H1 (cell line): ENCODE measurements at regions not wholly inside any gene's neighbourhood (a gene's known extent, or its start where the extent isn't known, plus 50 kb on each side); places are given as distances from the start of the nearest gene placed in this dataset.

Experiments
- CTCF ChIA-PET: fragments of 300-600 bp; sonication (Branson Sonifier 250); formaldehyde crosslinking; loops from one replicate; lab custom pipeline; 2021; ENCODE audit not compliant: partially characterized antibody; lab: Charles Lee
- POLR2A ChIA-PET: fragments of 300-600 bp; sonication (Branson Sonifier 250); formaldehyde crosslinking; loops from one replicate; lab custom pipeline; 2021; ENCODE audit warnings: inconsistent platforms; ENCODE audit not compliant: partially characterized antibody; lab: Charles Lee
- DNase-seq, 2 experiments: peaks; one replicate each; pipeline versions ENCODE4 v3.0.0 to v3.0.0-alpha.2; 2010 to 2022; ENCODE audit warnings: low spot score in 2 of 2, low read depth in 1 of 2, mixed read lengths in 1 of 2
- FAIRE-seq: peaks from 2 replicates; lab custom pipeline; 2011; peaks lifted over from hg19 to GRCh38; lab: Jason Lieb, UNC
- H2AFZ ChIP-seq: 2 replicates; pipeline ENCODE4 v1.8.1; 2012; ENCODE audit warnings: low read length, inconsistent platforms
- H2AK5ac ChIP-seq: 2 replicates; pipeline ENCODE4 v1.6.1; 2013; ENCODE audit warnings: low read depth, low read length
- H2BK120ac ChIP-seq: replicated peaks from 2 replicates; pipeline ENCODE3; 2013; ENCODE audit warnings: low read depth, low read length, inconsistent platforms
- H2BK12ac ChIP-seq: 2 replicates; pipeline ENCODE4 v1.6.1; 2013; ENCODE audit warnings: low read depth, low read length
- H2BK15ac ChIP-seq: 2 replicates; pipeline ENCODE4 v1.6.1; 2013; ENCODE audit warnings: low read length
- H2BK20ac ChIP-seq: 2 replicates; pipeline ENCODE4 v1.6.1; 2013; ENCODE audit warnings: low read length
- H2BK5ac ChIP-seq: 2 replicates; pipeline ENCODE4 v1.6.1; 2013; ENCODE audit warnings: low read depth, low read length
- H3K14ac ChIP-seq: 2 replicates; pipeline ENCODE4 v1.6.1; 2013; ENCODE audit warnings: inconsistent platforms; ENCODE audit not compliant: insufficient read length
- H3K18ac ChIP-seq: 2 replicates; pipeline ENCODE4 v1.6.1; 2013; ENCODE audit warnings: low read length; ENCODE audit errors: extremely low read depth
- H3K23ac ChIP-seq: 2 replicates; pipeline ENCODE4 v1.6.1; 2013; ENCODE audit warnings: inconsistent platforms; ENCODE audit not compliant: insufficient read length
- H3K23me2 ChIP-seq: 2 replicates; pipeline ENCODE4 v1.6.1; 2013; ENCODE audit warnings: low read depth, low read length
- H3K27ac ChIP-seq: 2 replicates; pipeline ENCODE4 v1.6.1; 2011; ENCODE audit warnings: low read depth, low read length, inconsistent platforms
- H3K27me3 ChIP-seq, 4 experiments: replicated peaks in 1 of 4; 1 replicate in 1 of 4; 2 replicates in 3 of 4; pipeline versions ENCODE4 v1.6.1 to v1.8.1; 2011 to 2013; ENCODE audit warnings: low read length in 3 of 4, mild to moderate bottlenecking in 3 of 4, inconsistent platforms in 2 of 4, mixed read lengths in 2 of 4, moderate library complexity in 1 of 4; ENCODE audit not compliant: control insufficient read depth in 3 of 4, insufficient read depth in 3 of 4; ENCODE audit errors: extremely low read depth in 1 of 4
- H3K36me3 ChIP-seq, 4 experiments: 2 replicates each; pipeline versions ENCODE4 v1.6.1 to v1.8.1; 2011 to 2013; ENCODE audit warnings: mild to moderate bottlenecking in 4 of 4, low read length in 3 of 4, moderate library complexity in 2 of 4, control low read depth in 1 of 4, inconsistent platforms in 1 of 4; ENCODE audit not compliant: insufficient read depth in 4 of 4, control insufficient read depth in 2 of 4
- H3K4ac ChIP-seq: replicated peaks from 2 replicates; pipeline ENCODE3; 2013; ENCODE audit warnings: low read length, low read depth, mixed read lengths, inconsistent platforms; ENCODE audit not compliant: insufficient read length
- H3K4me1 ChIP-seq, 4 experiments: replicated peaks in 1 of 4; 1 replicate in 1 of 4; 2 replicates in 3 of 4; pipeline versions ENCODE4 v1.6.1 to v1.8.1; 2011 to 2013; ENCODE audit warnings: low read length in 3 of 4, inconsistent platforms in 2 of 4, mixed read lengths in 1 of 4; ENCODE audit not compliant: insufficient read depth in 4 of 4, control insufficient read depth in 3 of 4
- H3K4me2 ChIP-seq, 2 experiments: 2 replicates each; pipeline versions ENCODE4 v1.6.1 to v1.8.1; 2011 to 2013; ENCODE audit warnings: low read depth in 2 of 2, low read length in 2 of 2, control low read depth in 1 of 2, inconsistent platforms in 1 of 2, mild to moderate bottlenecking in 1 of 2; ENCODE audit not compliant: insufficient read depth in 1 of 2
- H3K4me3 ChIP-seq, 4 experiments: fragments of 200-600, 300-600 bp in 1 of 4; sonication (generic), shearing (Covaris generic), sonication (Bioruptor Twin) in 1 of 4; 2 replicates each; pipeline versions ENCODE4 v1.5.1 to v1.8.1; 2011 to 2016; ENCODE audit warnings: low read length in 4 of 4, low read depth in 3 of 4, control low read depth in 2 of 4, inconsistent platforms in 2 of 4, mild to moderate bottlenecking in 2 of 4, mixed read lengths in 1 of 4, moderate library complexity in 1 of 4; ENCODE audit not compliant: insufficient read depth in 2 of 4; ENCODE audit errors: extremely low read depth in 1 of 4
- H3K56ac ChIP-seq: replicated peaks from 2 replicates; pipeline ENCODE3; 2013; ENCODE audit warnings: low read depth, mild to moderate bottlenecking, mixed read lengths, low read length, inconsistent platforms; ENCODE audit not compliant: insufficient read length
- H3K79me1 ChIP-seq: 2 replicates; pipeline ENCODE4 v1.6.1; 2013; ENCODE audit warnings: low read depth, low read length, control low read depth
- H3K79me2 ChIP-seq, 2 experiments: 2 replicates each; pipeline versions ENCODE4 v1.6.1 to v1.8.1; 2012 to 2013; ENCODE audit warnings: low read length in 2 of 2, mild to moderate bottlenecking in 2 of 2, inconsistent platforms in 1 of 2; ENCODE audit not compliant: insufficient read depth in 2 of 2, control insufficient read depth in 1 of 2
- H3K9ac ChIP-seq, 4 experiments: replicated peaks in 1 of 4; 1 replicate in 1 of 4; 2 replicates in 3 of 4; pipeline versions ENCODE4 v1.6.1 to v1.8.1; 2011 to 2013; ENCODE audit warnings: low read depth in 3 of 4, low read length in 3 of 4, control low read depth in 2 of 4, mild to moderate bottlenecking in 2 of 4, moderate library complexity in 2 of 4, inconsistent platforms in 1 of 4; ENCODE audit errors: extremely low read depth in 1 of 4
- H3K9me3 ChIP-seq, 2 experiments: 2 replicates each; pipeline versions ENCODE4 v1.6.1 to v1.8.1; 2012 to 2013; ENCODE audit warnings: mild to moderate bottlenecking in 2 of 2, moderate library complexity in 2 of 2, control low read depth in 1 of 2, inconsistent platforms in 1 of 2, low read depth in 1 of 2, low read length in 1 of 2, mixed read lengths in 1 of 2; ENCODE audit not compliant: insufficient read depth in 2 of 2
- H4K20me1 ChIP-seq, 2 experiments: replicated peaks in 1 of 2; 2 replicates each; pipeline versions ENCODE3 to v1.8.1; 2011 to 2013; ENCODE audit warnings: inconsistent platforms in 2 of 2, low read length in 2 of 2, mild to moderate bottlenecking in 1 of 2; ENCODE audit not compliant: insufficient read depth in 2 of 2, control insufficient read depth in 1 of 2
- H4K5ac ChIP-seq: 2 replicates; pipeline ENCODE4 v1.6.1; 2013; ENCODE audit warnings: low read length, low read depth, mixed read lengths, inconsistent platforms; ENCODE audit not compliant: insufficient read length
- H4K8ac ChIP-seq: 2 replicates; pipeline ENCODE4 v1.8.0; 2013; ENCODE audit warnings: mild to moderate bottlenecking, moderate library complexity, low read length, inconsistent platforms; ENCODE audit not compliant: insufficient read depth; ENCODE audit errors: extremely low read depth
- H4K91ac ChIP-seq: replicated peaks from 2 replicates; pipeline ENCODE3; 2013; ENCODE audit warnings: low read length, mixed read lengths, inconsistent platforms; ENCODE audit not compliant: insufficient read length
- BACH1 ChIP-seq: IDR thresholded peaks from 2 replicates; pipeline ENCODE4 v1.6.1; 2012; ENCODE audit warnings: low read length, improper control_type of control experiment
- BCL11A ChIP-seq, 2 experiments: IDR thresholded peaks; one replicate each; pipeline ENCODE4 v1.6.1; 2011; ENCODE audit warnings: low read depth in 2 of 2, low read length in 2 of 2, mild to moderate bottlenecking in 2 of 2
- GABPA ChIP-seq: IDR thresholded peaks from 2 replicates; pipeline ENCODE4 v1.6.1; 2011; ENCODE audit warnings: mild to moderate bottlenecking, low read length, moderate library complexity, borderline replicate concordance; ENCODE audit not compliant: insufficient read depth
- MAFK ChIP-seq: IDR thresholded peaks from 2 replicates; pipeline ENCODE4 v1.6.1; 2012; ENCODE audit warnings: low read depth, mild to moderate bottlenecking, improper control_type of control experiment, low read length
- RAD21 ChIP-seq, 2 experiments: IDR thresholded peaks in 1 of 2; conservative IDR thresholded peaks in 1 of 2; 2 replicates each; pipeline ENCODE4 v1.6.1; 2011; ENCODE audit warnings: low read depth in 2 of 2, low read length in 2 of 2, improper control_type of control experiment in 1 of 2, inconsistent platforms in 1 of 2, mild to moderate bottlenecking in 1 of 2, moderate library complexity in 1 of 2
- SIN3A ChIP-seq, 2 experiments: IDR thresholded peaks in 1 of 2; conservative IDR thresholded peaks in 1 of 2; 2 replicates each; pipeline ENCODE4 v1.6.1; 2011 to 2012; ENCODE audit warnings: low read length in 2 of 2, improper control_type of control experiment in 1 of 2, low read depth in 1 of 2, mild to moderate bottlenecking in 1 of 2
- SP4 ChIP-seq: IDR thresholded peaks from 2 replicates; pipeline ENCODE4 v1.6.1; 2012; ENCODE audit warnings: low read length, inconsistent platforms
- TAF7 ChIP-seq: optimal IDR thresholded peaks from 2 replicates; pipeline ENCODE3; 2011; ENCODE audit warnings: low read depth, mild to moderate bottlenecking, inconsistent platforms, low read length, moderate library complexity, borderline replicate concordance
- WGBS, 2 experiments: shearing (Covaris generic) in 1 of 2; methylation state at CpG; one replicate each; pipeline versions ENCODE4 v1.1.6 to v1.1.7; 2013 to 2015; ENCODE audit warnings: low lambda C conversion rate in 2 of 2, mixed read lengths in 2 of 2, inconsistent platforms in 1 of 2, low coverage in 1 of 2, missing lambda C conversion rate in 1 of 2; ENCODE audit not compliant: insufficient replicate concordance in 2 of 2, insufficient coverage in 1 of 2, insufficient read length in 1 of 2; ENCODE audit errors: extremely low coverage in 1 of 2, missing lambda C conversion rate in 1 of 2; 5-methylcytosine and 5-hydroxymethylcytosine counted together

- Histone ChIP-seq H4K91ac (no peak overlapping the region), H2AK5ac (no peak overlapping the region), H3K27ac (no peak overlapping the region), H3K79me1 (no peaks in the 10 kb centered on the region), H3K23ac (no peak overlapping the region), H4K20me1 (no peaks in the 10 kb centered on the region), H2BK20ac (no peak overlapping the region), H2BK15ac (no peak overlapping the region), H3K23me2 (no peaks in the 10 kb centered on the region), H3K4ac (no peak overlapping the region), H3K14ac (no peak overlapping the region), H3K56ac (no peak overlapping the region), H3K18ac (no peak overlapping the region), H3K9ac (no peak overlapping the region), H3K9me3 (no peaks in the 10 kb centered on the region), H2BK5ac (no peak overlapping the region), H2BK120ac (no peak overlapping the region), H4K5ac (no peak overlapping the region), H2AFZ (no peak overlapping the region), H2BK12ac (no peak overlapping the region), H3K27me3 (no peaks in the 10 kb centered on the region), H3K79me2 (no peaks in the 10 kb centered on the region), H3K4me2 (no peak overlapping the region), H3K4me3 (no peak overlapping the region), H4K8ac (no peak overlapping the region), H3K36me3 (no peaks in the 10 kb centered on the region), H3K4me1 (no peaks in the 10 kb centered on the region)
- ChIA-PET CTCF (interaction anchor here (1.0 kb wide), 2 partner anchors 20 to 217 kb away, joined by 3 read pairs; no protein-coding TSS in a partner anchor), POLR2A (no interaction called here)
- TF ChIP-seq SIN3A (conservative IDR thresholded peaks at IDR 0.05 in 1 of 2, IDR thresholded peaks at IDR 0.05 in 1 of 2; ENCODE audit: low read depth in 1 of 2, low read length in 2 of 2) (no peak), GABPA (no peak), BACH1 (no peak), SP4 (no peak), RAD21 (IDR thresholded peaks at IDR 0.05 in 1 of 2, conservative IDR thresholded peaks at IDR 0.05 in 1 of 2; ENCODE audit: low read depth in 2 of 2, low read length in 2 of 2) (no peak), TAF7 (no peak), BCL11A (IDR thresholded peaks at IDR 0.05; ENCODE audit: low read depth in 2 of 2, low read length in 2 of 2) (no peak), MAFK (no peak)
- 94% methylated on average over 12 of the region's 12 CpGs; no CpG with 5 or more reads in 1 of the 2 experiments for WGBS, 2 experiments
- DNase-seq (no peak), FAIRE-seq (no peak)
These were observed 98.0 kb upstream of the RTL1 start for GRCh38 chr14:101001311-101002069.
